ENCODE measurements at regions not wholly inside any gene's neighbourhood (a gene's known extent, or its start where the extent isn't known, plus 50 kb on each side); places are given as distances from the start of the nearest gene placed in this dataset.
"Not testable (repeated sequence)": the region's sequence is repeated elsewhere in the genome, so short reads cannot be mapped to it uniquely, and the experiment has no call there.

- H3K27me3 ChIP-seq (ENCODE audit: low read depth, low read length); H3K27ac ChIP-seq (ENCODE audit: low read length); H3K4me1 ChIP-seq (ENCODE audit: control insufficient read depth in 1 of 2, insufficient read depth in 2 of 2, low read length in 2 of 2); H3K9me3 ChIP-seq (ENCODE audit: control insufficient read depth in 1 of 2, low read length in 2 of 2); H3K36me3 ChIP-seq (ENCODE audit: control insufficient read depth in 1 of 2, insufficient read depth in 2 of 2, low read length in 2 of 2); H3K4me3 ChIP-seq (ENCODE audit: low read depth in 1 of 2, low read length in 2 of 2): not testable (repeated sequence)
Measured at GRCh38 chr7:25602730-25603426, 374.6 kb upstream of the NPVF start.

GRCh38 chr7:25603427-25603740 lies 375.1 kb upstream of the NPVF start:
- H3K4me3 ChIP-seq (ENCODE audit: low read depth in 1 of 2, low read length in 2 of 2): not testable (repeated sequence)

GRCh38 chr7:25611196-25611595 lies 382.9 kb upstream of the NPVF start:
- Histone ChIP-seq H3K27ac (ENCODE audit: low read length) (no peak overlapping the region), H3K4me1 (ENCODE audit: control insufficient read depth in 1 of 2, insufficient read depth in 2 of 2, low read length in 2 of 2) (no peaks in the 10 kb centered on the region), H3K9me3 (ENCODE audit: control insufficient read depth in 1 of 2, low read length in 2 of 2) (peaks cover 0 to 12% of the 10 kb centered on the region in 2 donors), H3K4me3 (ENCODE audit: low read depth in 1 of 2, low read length in 2 of 2) (no peak overlapping the region), H3K36me3 (ENCODE audit: control insufficient read depth in 1 of 2, insufficient read depth in 2 of 2, low read length in 2 of 2) (no peaks in the 10 kb centered on the region), H3K27me3 (ENCODE audit: low read depth, low read length) (no peaks in the 10 kb centered on the region)

More at GRCh38 chr7:25603427-25603740, 375.1 kb upstream of the NPVF start:
- not testable (repeated sequence) for H3K36me3 ChIP-seq (ENCODE audit: control insufficient read depth in 1 of 2, insufficient read depth in 2 of 2, low read length in 2 of 2); H3K9me3 ChIP-seq (ENCODE audit: control insufficient read depth in 1 of 2, low read length in 2 of 2); H3K4me1 ChIP-seq (ENCODE audit: control insufficient read depth in 1 of 2, insufficient read depth in 2 of 2, low read length in 2 of 2); H3K27ac ChIP-seq (ENCODE audit: low read length); H3K27me3 ChIP-seq (ENCODE audit: low read depth, low read length)

- Histone ChIP-seq H3K27me3 (ENCODE audit: low read depth, low read length) (no peaks in the 10 kb centered on the region), H3K4me1 (ENCODE audit: control insufficient read depth in 1 of 2, insufficient read depth in 2 of 2, low read length in 2 of 2) (no peaks in the 10 kb centered on the region), H3K4me3 (ENCODE audit: low read depth in 1 of 2, low read length in 2 of 2) (no peak overlapping the region), H3K36me3 (ENCODE audit: control insufficient read depth in 1 of 2, insufficient read depth in 2 of 2, low read length in 2 of 2) (no peaks in the 10 kb centered on the region), H3K9me3 (ENCODE audit: control insufficient read depth in 1 of 2, low read length in 2 of 2) (peaks cover 0 to 12% of the 10 kb centered on the region in 2 donors), H3K27ac (ENCODE audit: low read length) (no peak overlapping the region)
Measured at GRCh38 chr7:25613912-25614311, 385.6 kb upstream of the NPVF start.

- no peaks in the 10 kb centered on the region for H3K27me3 ChIP-seq (ENCODE audit: low read depth, low read length)
Measured at GRCh38 chr7:25614415-25614814, 386.1 kb upstream of the NPVF start.

GRCh38 chr7:25615003-25615402 lies 386.7 kb upstream of the NPVF start:
- Histone ChIP-seq H3K4me1 (ENCODE audit: control insufficient read depth in 1 of 2, insufficient read depth in 2 of 2, low read length in 2 of 2) (no peaks in the 10 kb centered on the region), H3K36me3 (ENCODE audit: control insufficient read depth in 1 of 2, insufficient read depth in 2 of 2, low read length in 2 of 2) (no peaks in the 10 kb centered on the region), H3K27me3 (ENCODE audit: low read depth, low read length) (no peaks in the 10 kb centered on the region), H3K27ac (ENCODE audit: low read length) (no peak overlapping the region), H3K4me3 (ENCODE audit: low read depth in 1 of 2, low read length in 2 of 2) (no peak overlapping the region), H3K9me3 (ENCODE audit: control insufficient read depth in 1 of 2, low read length in 2 of 2) (peaks cover 0 to 12% of the 10 kb centered on the region in 2 donors)

More at GRCh38 chr7:25614415-25614814, 386.1 kb upstream of the NPVF start:
- no peak overlapping the region for H3K27ac ChIP-seq (ENCODE audit: low read length)
- peaks cover 0 to 12% of the 10 kb centered on the region in 2 donors for H3K9me3 ChIP-seq (ENCODE audit: control insufficient read depth in 1 of 2, low read length in 2 of 2)
- H3K4me1 ChIP-seq (ENCODE audit: control insufficient read depth in 1 of 2, insufficient read depth in 2 of 2, low read length in 2 of 2): no peaks in the 10 kb centered on the region
- H3K36me3 ChIP-seq (ENCODE audit: control insufficient read depth in 1 of 2, insufficient read depth in 2 of 2, low read length in 2 of 2): no peaks in the 10 kb centered on the region
- no peak overlapping the region for H3K4me3 ChIP-seq (ENCODE audit: low read depth in 1 of 2, low read length in 2 of 2)

DNA sequence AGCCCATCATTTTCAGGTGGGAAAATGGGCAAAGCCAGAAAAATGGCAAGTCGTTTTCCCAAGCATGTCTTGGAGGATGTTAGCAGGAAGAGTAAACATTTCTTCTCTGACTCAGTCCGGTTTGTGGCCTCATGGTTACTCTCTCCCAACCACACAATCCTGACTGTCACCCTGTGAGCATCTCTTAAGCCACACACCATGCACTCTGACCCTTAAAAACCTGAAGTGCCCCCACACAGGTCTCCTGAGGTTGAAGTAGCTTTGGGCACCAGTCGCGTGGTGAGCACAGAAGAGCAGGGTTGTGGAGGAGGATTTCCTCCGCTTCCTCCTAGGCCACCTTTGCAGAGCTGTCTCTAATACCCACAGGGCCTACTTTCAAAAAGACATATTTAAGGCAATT lies 387.3 kb upstream of the NPVF start:
- no peak overlapping the region for H3K4me3 ChIP-seq (ENCODE audit: low read depth in 1 of 2, low read length in 2 of 2)
- no peaks in the 10 kb centered on the region for H3K27me3 ChIP-seq (ENCODE audit: low read depth, low read length)
- H3K4me1 ChIP-seq (ENCODE audit: control insufficient read depth in 1 of 2, insufficient read depth in 2 of 2, low read length in 2 of 2): no peaks in the 10 kb centered on the region
- H3K27ac ChIP-seq (ENCODE audit: low read length): no peak overlapping the region
- H3K9me3 ChIP-seq (ENCODE audit: control insufficient read depth in 1 of 2, low read length in 2 of 2): peaks cover 0 to 12% of the 10 kb centered on the region in 2 donors
- no peaks in the 10 kb centered on the region for H3K36me3 ChIP-seq (ENCODE audit: control insufficient read depth in 1 of 2, insufficient read depth in 2 of 2, low read length in 2 of 2)

- Histone ChIP-seq H3K36me3 (ENCODE audit: control insufficient read depth in 1 of 2, insufficient read depth in 2 of 2, low read length in 2 of 2) (no peaks in the 10 kb centered on the region), H3K4me1 (ENCODE audit: control insufficient read depth in 1 of 2, insufficient read depth in 2 of 2, low read length in 2 of 2) (no peaks in the 10 kb centered on the region), H3K9me3 (ENCODE audit: control insufficient read depth in 1 of 2, low read length in 2 of 2) (peaks cover 0 to 7% of the 10 kb centered on the region in 2 donors), H3K27me3 (ENCODE audit: low read depth, low read length) (no peaks in the 10 kb centered on the region), H3K27ac (ENCODE audit: low read length) (no peak overlapping the region), H3K4me3 (ENCODE audit: low read depth in 1 of 2, low read length in 2 of 2) (no peak overlapping the region)
Measured at GRCh38 chr7:25617214-25617613, 388.9 kb upstream of the NPVF start.

- Histone ChIP-seq H3K4me1 (ENCODE audit: control insufficient read depth in 1 of 2, insufficient read depth in 2 of 2, low read length in 2 of 2) (no peaks in the 10 kb centered on the region), H3K9me3 (ENCODE audit: control insufficient read depth in 1 of 2, low read length in 2 of 2) (peaks cover 0 to 2% of the 10 kb centered on the region in 2 donors), H3K4me3 (ENCODE audit: low read depth in 1 of 2, low read length in 2 of 2) (no peak overlapping the region), H3K36me3 (ENCODE audit: control insufficient read depth in 1 of 2, insufficient read depth in 2 of 2, low read length in 2 of 2) (no peaks in the 10 kb centered on the region), H3K27me3 (ENCODE audit: low read depth, low read length) (no peaks in the 10 kb centered on the region), H3K27ac (ENCODE audit: low read length) (no peak overlapping the region)
Measured at GRCh38 chr7:25617673-25618072, 389.4 kb upstream of the NPVF start.

DNA sequence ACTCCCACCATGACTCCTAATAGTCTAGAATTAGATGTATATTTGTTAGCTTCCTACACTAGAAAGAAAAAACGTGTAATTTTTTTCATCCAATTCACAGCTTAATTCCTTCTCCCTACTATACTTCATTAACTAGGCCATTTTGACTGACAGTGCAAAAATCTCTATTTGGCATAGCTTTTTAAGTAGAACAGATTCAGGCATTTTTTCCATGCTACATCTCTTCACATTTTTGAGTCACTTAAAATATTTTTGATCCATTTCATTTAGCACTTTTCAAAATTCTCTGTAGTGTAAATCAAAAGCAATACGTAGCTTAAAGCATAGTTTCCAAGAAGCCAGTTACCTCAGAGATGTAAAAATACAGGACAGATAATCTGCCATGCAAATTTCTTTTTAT lies 391.1 kb upstream of the NPVF start:
- Histone ChIP-seq H3K4me1 (ENCODE audit: control insufficient read depth in 1 of 2, insufficient read depth in 2 of 2, low read length in 2 of 2) (no peaks in the 10 kb centered on the region), H3K36me3 (ENCODE audit: control insufficient read depth in 1 of 2, insufficient read depth in 2 of 2, low read length in 2 of 2) (no peaks in the 10 kb centered on the region), H3K4me3 (ENCODE audit: low read depth in 1 of 2, low read length in 2 of 2) (no peak overlapping the region), H3K27me3 (ENCODE audit: low read depth, low read length) (no peaks in the 10 kb centered on the region), H3K9me3 (ENCODE audit: control insufficient read depth in 1 of 2, low read length in 2 of 2) (no peaks in the 10 kb centered on the region), H3K27ac (ENCODE audit: low read length) (peak overlapping the region; percentile 61)

- Histone ChIP-seq H3K36me3 (ENCODE audit: control insufficient read depth in 1 of 2, insufficient read depth in 2 of 2, low read length in 2 of 2) (no peaks in the 10 kb centered on the region), H3K9me3 (ENCODE audit: control insufficient read depth in 1 of 2, low read length in 2 of 2) (no peaks in the 10 kb centered on the region), H3K27me3 (ENCODE audit: low read depth, low read length) (no peaks in the 10 kb centered on the region), H3K4me1 (ENCODE audit: control insufficient read depth in 1 of 2, insufficient read depth in 2 of 2, low read length in 2 of 2) (no peaks in the 10 kb centered on the region), H3K27ac (ENCODE audit: low read length) (peak overlapping the region; percentile 61), H3K4me3 (ENCODE audit: low read depth in 1 of 2, low read length in 2 of 2) (no peak overlapping the region)
Measured at GRCh38 chr7:25619963-25620799, 391.9 kb upstream of the NPVF start.

Measured in muscle layer of duodenum (tissue), 2 donors.